Upper lobe of left lung (tissue), 4 donors: ENCODE measurements at regions not wholly inside any gene's neighbourhood (a gene's known extent, or its start where the extent isn't known, plus 50 kb on each side); places are given as distances from the start of the nearest gene placed in this dataset.

Source experiments
- CTCF ChIP-seq, 6 experiments: fragments of 450-650 bp in 4 of 6; fragments of 200-600 bp in 2 of 6; sonication (generic) in 2 of 6; IDR thresholded peaks; one replicate each; pipeline ENCODE4 v1.5.1; 2016 to 2019; ENCODE audit warnings: antibody characterized with exemption in 6 of 6
- POLR2A ChIP-seq, 4 donors: fragments of 450-650 bp; IDR thresholded peaks; one replicate each; pipeline ENCODE4 v1.5.1; 2016 to 2017; ENCODE audit warnings: antibody characterized with exemption in 4 of 4, mild to moderate bottlenecking in 2 of 4

GRCh38 chr10:121373411-121373810 lies 224.8 kb downstream of the FGFR2 start:
- no peak for TF ChIP-seq CTCF (IDR thresholded peaks at IDR 0.05)
- TF ChIP-seq POLR2A (IDR thresholded peaks at IDR 0.05) = no peak
